Liver (tissue), 3 donors: ENCODE measurements at regions not wholly inside any gene's neighbourhood (a gene's known extent, or its start where the extent isn't known, plus 50 kb on each side); places are given as distances from the start of the nearest gene placed in this dataset.

Source experiments
- ATF3 ChIP-seq: IDR thresholded peaks from 2 replicates; pipeline ENCODE4 v1.6.1; 2016; ENCODE audit warnings: antibody characterized with exemption
- CTCF ChIP-seq: fragments of 150-350 bp; IDR thresholded peaks from 2 replicates; pipeline ENCODE4 v1.5.1; 2017; ENCODE audit warnings: improper control_type of control experiment, low read depth, low read length; ENCODE audit not compliant: missing input control
- GABPA ChIP-seq, 2 donors: IDR thresholded peaks in 1 of 2; conservative IDR thresholded peaks in 1 of 2; 2 replicates each; pipeline ENCODE4 v1.6.1; 2016; ENCODE audit warnings: antibody characterized with exemption in 2 of 2, mild to moderate bottlenecking in 1 of 2, moderate library complexity in 1 of 2
- JUND ChIP-seq, 2 donors: IDR thresholded peaks; 2 replicates each; pipeline ENCODE4 v1.6.1; 2016; ENCODE audit warnings: antibody characterized with exemption in 2 of 2
- MAX ChIP-seq: IDR thresholded peaks from 2 replicates; pipeline ENCODE4 v1.6.1; 2016; ENCODE audit warnings: antibody characterized with exemption
- RAD21 ChIP-seq, 2 donors: IDR thresholded peaks; 2 replicates each; pipeline ENCODE4 v1.6.1; 2016; ENCODE audit warnings: antibody characterized with exemption in 2 of 2, mild to moderate bottlenecking in 2 of 2
- SP1 ChIP-seq: IDR thresholded peaks from 2 replicates; pipeline ENCODE4 v1.6.1; 2018; ENCODE audit warnings: antibody characterized with exemption, mild to moderate bottlenecking
- TAF1 ChIP-seq: conservative IDR thresholded peaks from 2 replicates; pipeline ENCODE4 v1.6.1; 2016; ENCODE audit warnings: antibody characterized with exemption, mild to moderate bottlenecking
- YY1 ChIP-seq: IDR thresholded peaks from 2 replicates; pipeline ENCODE4 v1.6.1; 2016; ENCODE audit warnings: antibody characterized with exemption, mild to moderate bottlenecking
- TF ChIP-seq, protein P1 (sequence below): IDR thresholded peaks from 2 replicates; pipeline ENCODE4 v1.6.1; 2016; ENCODE audit warnings: antibody characterized with exemption, mild to moderate bottlenecking
- donor health status: healthy.
- donor health status: healthy.

DNA sequence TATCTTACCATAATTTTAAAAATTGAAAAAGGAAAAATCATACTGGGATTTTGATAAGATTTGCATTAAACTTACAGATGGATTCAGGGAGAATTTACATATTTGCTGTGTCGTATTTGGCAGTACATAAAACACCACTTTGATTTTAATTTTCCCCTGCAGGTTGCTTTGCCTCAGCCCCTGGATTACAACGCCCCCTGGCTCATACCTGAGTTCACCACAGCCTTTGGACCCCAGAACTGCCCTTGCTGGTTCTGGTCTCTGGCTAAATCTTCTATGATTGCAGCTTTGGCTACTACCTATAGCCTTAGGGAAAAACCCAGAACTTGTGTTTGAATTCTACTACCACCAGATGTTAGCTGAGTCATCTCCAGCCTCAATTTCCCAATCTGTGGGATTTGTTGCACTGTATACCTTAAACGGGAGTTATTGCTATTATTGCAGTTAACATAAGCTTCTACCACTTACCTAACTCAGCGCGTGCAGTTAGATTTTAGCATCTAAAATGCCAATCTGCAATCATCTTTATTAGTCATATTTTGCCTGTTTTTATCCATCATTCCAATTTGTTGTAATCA lies 315.7 kb upstream of the GADL1 start:
- TF ChIP-seq CTCF (peak; percentile 28), YY1 (no peak), ATF3 (no peak), GABPA (IDR thresholded peaks at IDR 0.05 in 1 of 2, conservative IDR thresholded peaks at IDR 0.05 in 1 of 2) (no peak), SP1 (no peak), TAF1 (no peak), MAX (no peak), JUND (IDR thresholded peaks at IDR 0.05) (no peak), RAD21 (IDR thresholded peaks at IDR 0.05) (peak; percentile 62 to 80)
- TF ChIP-seq, protein P1, sequence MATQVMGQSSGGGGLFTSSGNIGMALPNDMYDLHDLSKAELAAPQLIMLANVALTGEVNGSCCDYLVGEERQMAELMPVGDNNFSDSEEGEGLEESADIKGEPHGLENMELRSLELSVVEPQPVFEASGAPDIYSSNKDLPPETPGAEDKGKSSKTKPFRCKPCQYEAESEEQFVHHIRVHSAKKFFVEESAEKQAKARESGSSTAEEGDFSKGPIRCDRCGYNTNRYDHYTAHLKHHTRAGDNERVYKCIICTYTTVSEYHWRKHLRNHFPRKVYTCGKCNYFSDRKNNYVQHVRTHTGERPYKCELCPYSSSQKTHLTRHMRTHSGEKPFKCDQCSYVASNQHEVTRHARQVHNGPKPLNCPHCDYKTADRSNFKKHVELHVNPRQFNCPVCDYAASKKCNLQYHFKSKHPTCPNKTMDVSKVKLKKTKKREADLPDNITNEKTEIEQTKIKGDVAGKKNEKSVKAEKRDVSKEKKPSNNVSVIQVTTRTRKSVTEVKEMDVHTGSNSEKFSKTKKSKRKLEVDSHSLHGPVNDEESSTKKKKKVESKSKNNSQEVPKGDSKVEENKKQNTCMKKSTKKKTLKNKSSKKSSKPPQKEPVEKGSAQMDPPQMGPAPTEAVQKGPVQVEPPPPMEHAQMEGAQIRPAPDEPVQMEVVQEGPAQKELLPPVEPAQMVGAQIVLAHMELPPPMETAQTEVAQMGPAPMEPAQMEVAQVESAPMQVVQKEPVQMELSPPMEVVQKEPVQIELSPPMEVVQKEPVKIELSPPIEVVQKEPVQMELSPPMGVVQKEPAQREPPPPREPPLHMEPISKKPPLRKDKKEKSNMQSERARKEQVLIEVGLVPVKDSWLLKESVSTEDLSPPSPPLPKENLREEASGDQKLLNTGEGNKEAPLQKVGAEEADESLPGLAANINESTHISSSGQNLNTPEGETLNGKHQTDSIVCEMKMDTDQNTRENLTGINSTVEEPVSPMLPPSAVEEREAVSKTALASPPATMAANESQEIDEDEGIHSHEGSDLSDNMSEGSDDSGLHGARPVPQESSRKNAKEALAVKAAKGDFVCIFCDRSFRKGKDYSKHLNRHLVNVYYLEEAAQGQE = no peak
